Astrocyte (in vitro differentiated cells and primary cell): ENCODE measurements at regions not wholly inside any gene's neighbourhood (a gene's known extent, or its start where the extent isn't known, plus 50 kb on each side); places are given as distances from the start of the nearest gene placed in this dataset.

Experiments used
- DNase-seq: peaks from one replicate; pipeline ENCODE4 v3.0.0-alpha.2; 2010; ENCODE audit warnings: low read depth
- FAIRE-seq: peaks from 2 replicates; lab custom pipeline; 2011; peaks lifted over from hg19 to GRCh38; lab: Jason Lieb, UNC
- H2AFZ ChIP-seq: 2 replicates; pipeline ENCODE4 v1.6.0; 2012; ENCODE audit warnings: low read depth, low read length, inconsistent platforms
- H3K27ac ChIP-seq: 2 replicates; pipeline ENCODE4 v1.5.1; 2011; ENCODE audit warnings: low read depth, low read length, inconsistent platforms
- H3K27me3 ChIP-seq: 2 replicates; pipeline ENCODE4 v1.6.0; 2011; ENCODE audit warnings: low read length, inconsistent platforms; ENCODE audit not compliant: insufficient read depth
- H3K36me3 ChIP-seq: 2 replicates; pipeline ENCODE4 v1.5.1; 2011; ENCODE audit warnings: low read length, inconsistent platforms; ENCODE audit not compliant: insufficient read depth
- H3K4me1 ChIP-seq: 2 replicates; pipeline ENCODE4 v1.5.1; 2011; ENCODE audit warnings: low read length, inconsistent platforms; ENCODE audit not compliant: insufficient read depth
- H3K4me2 ChIP-seq: 2 replicates; pipeline ENCODE4 v1.6.0; 2012; ENCODE audit warnings: low read length, inconsistent platforms
- H3K4me3 ChIP-seq: 2 replicates; pipeline ENCODE4 v1.5.1; 2011; ENCODE audit warnings: low read depth, mild to moderate bottlenecking, low read length, inconsistent platforms; ENCODE audit not compliant: insufficient read depth
- H3K79me2 ChIP-seq: 2 replicates; pipeline ENCODE4 v1.6.0; 2012; ENCODE audit warnings: mild to moderate bottlenecking, low read length, inconsistent platforms; ENCODE audit not compliant: insufficient read depth
- H3K9ac ChIP-seq: 2 replicates; pipeline ENCODE4 v1.6.0; 2012; ENCODE audit warnings: mild to moderate bottlenecking, low read length, inconsistent platforms
- H3K9me3 ChIP-seq: 2 replicates; pipeline ENCODE4 v1.5.1; 2012; ENCODE audit warnings: low read depth, mild to moderate bottlenecking, low read length, inconsistent platforms; ENCODE audit not compliant: insufficient read depth
- H4K20me1 ChIP-seq: 2 replicates; pipeline ENCODE4 v1.6.0; 2012; ENCODE audit warnings: low read length, inconsistent platforms; ENCODE audit not compliant: insufficient read depth
- H3K27ac Mint-ChIP-seq: one replicate; pipeline ENCODE4 v1.8.0; 2021; ENCODE audit warnings: mild to moderate bottlenecking, mixed read lengths; ENCODE audit not compliant: unreplicated experiment
- H3K27me3 Mint-ChIP-seq: one replicate; pipeline ENCODE4 v1.8.0; 2021; ENCODE audit warnings: low read depth, mixed read lengths; ENCODE audit not compliant: unreplicated experiment
- H3K36me3 Mint-ChIP-seq: one replicate; pipeline ENCODE4 v1.8.0; 2021; ENCODE audit warnings: low read depth, mixed read lengths; ENCODE audit not compliant: unreplicated experiment
- H3K4me1 Mint-ChIP-seq: one replicate; pipeline ENCODE4 v1.8.0; 2021; ENCODE audit warnings: low read depth, mixed read lengths; ENCODE audit not compliant: unreplicated experiment
- H3K4me3 Mint-ChIP-seq: one replicate; pipeline ENCODE4 v1.8.0; 2021; ENCODE audit warnings: mild to moderate bottlenecking, moderate library complexity, mixed read lengths; ENCODE audit not compliant: unreplicated experiment
- H3K9me3 Mint-ChIP-seq: one replicate; pipeline ENCODE4 v1.8.0; 2021; ENCODE audit warnings: mild to moderate bottlenecking, mixed read lengths; ENCODE audit not compliant: unreplicated experiment
- EZH2 ChIP-seq: IDR thresholded peaks from 2 replicates; pipeline ENCODE4 v1.6.1; 2012; ENCODE audit warnings: mild to moderate bottlenecking, low read length, inconsistent platforms; ENCODE audit not compliant: insufficient read depth
- TF ChIP-seq, protein P1 (sequence below): IDR thresholded peaks from 2 replicates; pipeline ENCODE4 v1.5.1; 2011; ENCODE audit warnings: low read depth, mild to moderate bottlenecking, inconsistent platforms, low read length, moderate library complexity; ENCODE audit not compliant: insufficient read depth

DNA sequence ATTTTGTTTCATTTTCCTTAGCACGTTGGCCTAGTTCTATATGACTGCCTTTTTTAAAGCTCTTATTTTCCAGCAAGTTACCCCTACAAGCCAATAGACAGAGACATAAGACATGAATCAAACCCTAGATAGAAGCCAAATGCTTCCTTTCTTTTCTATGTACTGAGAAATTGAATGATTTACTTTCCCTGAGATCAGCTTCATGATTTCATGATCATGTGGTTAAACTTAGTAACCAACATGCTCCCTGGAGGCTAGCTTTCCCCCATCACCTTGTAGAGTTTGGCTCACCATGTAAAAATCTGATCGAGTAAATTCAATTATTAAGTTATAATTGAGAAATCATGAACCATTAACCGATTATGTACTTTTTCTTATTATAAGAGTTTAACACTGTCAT, 148.1 kb upstream of the LRIG3 start:
- no peaks in the 10 kb centered on the region for H3K27me3 Mint-ChIP-seq
- H4K20me1 ChIP-seq: no peaks in the 10 kb centered on the region
- peaks cover 32% of the 10 kb centered on the region for H3K4me1 ChIP-seq
- FAIRE-seq: no peak
- H3K9me3 ChIP-seq: no peaks in the 10 kb centered on the region
- no peak overlapping the region for H2AFZ ChIP-seq
- no peak overlapping the region for H3K4me3 ChIP-seq
- no peak overlapping the region for H3K9ac ChIP-seq
- H3K27me3 ChIP-seq: no peaks in the 10 kb centered on the region
- H3K79me2 ChIP-seq: no peaks in the 10 kb centered on the region
- H3K36me3 Mint-ChIP-seq: no peaks in the 10 kb centered on the region
- TF ChIP-seq, protein P1, sequence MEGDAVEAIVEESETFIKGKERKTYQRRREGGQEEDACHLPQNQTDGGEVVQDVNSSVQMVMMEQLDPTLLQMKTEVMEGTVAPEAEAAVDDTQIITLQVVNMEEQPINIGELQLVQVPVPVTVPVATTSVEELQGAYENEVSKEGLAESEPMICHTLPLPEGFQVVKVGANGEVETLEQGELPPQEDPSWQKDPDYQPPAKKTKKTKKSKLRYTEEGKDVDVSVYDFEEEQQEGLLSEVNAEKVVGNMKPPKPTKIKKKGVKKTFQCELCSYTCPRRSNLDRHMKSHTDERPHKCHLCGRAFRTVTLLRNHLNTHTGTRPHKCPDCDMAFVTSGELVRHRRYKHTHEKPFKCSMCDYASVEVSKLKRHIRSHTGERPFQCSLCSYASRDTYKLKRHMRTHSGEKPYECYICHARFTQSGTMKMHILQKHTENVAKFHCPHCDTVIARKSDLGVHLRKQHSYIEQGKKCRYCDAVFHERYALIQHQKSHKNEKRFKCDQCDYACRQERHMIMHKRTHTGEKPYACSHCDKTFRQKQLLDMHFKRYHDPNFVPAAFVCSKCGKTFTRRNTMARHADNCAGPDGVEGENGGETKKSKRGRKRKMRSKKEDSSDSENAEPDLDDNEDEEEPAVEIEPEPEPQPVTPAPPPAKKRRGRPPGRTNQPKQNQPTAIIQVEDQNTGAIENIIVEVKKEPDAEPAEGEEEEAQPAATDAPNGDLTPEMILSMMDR: no peak
- TF ChIP-seq EZH2: no peak
- no peaks in the 10 kb centered on the region for H3K36me3 ChIP-seq
- peak overlapping the region; percentile 98 for H3K27ac Mint-ChIP-seq
- no peak overlapping the region for H3K4me3 Mint-ChIP-seq
- H3K27ac ChIP-seq: no peak overlapping the region
- DNase-seq: no peak
- no peak overlapping the region for H3K4me2 ChIP-seq
- H3K4me1 Mint-ChIP-seq: peaks cover 43% of the 10 kb centered on the region
- H3K9me3 Mint-ChIP-seq: peaks cover 2% of the 10 kb centered on the region

DNA sequence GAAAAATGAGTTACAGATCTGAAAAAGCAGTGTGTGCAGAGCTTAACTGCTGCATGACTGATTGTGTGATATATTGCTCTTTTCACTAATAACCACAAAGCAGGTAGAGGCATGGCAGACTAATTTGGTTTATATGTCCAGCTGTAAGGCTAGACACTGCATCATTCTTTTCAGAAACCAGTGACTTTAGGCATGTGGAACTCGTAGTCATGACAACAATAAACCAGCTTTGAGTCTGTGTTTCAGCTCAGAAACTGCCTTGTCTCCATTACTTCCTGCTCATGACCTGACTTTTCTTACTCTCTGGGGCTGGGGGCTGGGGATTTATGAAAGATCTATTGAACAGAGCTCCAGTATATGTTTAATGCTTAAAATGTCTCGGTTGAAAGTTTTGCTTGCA, 146.8 kb upstream of the LRIG3 start:
- FAIRE-seq: peak; percentile 50

DNA sequence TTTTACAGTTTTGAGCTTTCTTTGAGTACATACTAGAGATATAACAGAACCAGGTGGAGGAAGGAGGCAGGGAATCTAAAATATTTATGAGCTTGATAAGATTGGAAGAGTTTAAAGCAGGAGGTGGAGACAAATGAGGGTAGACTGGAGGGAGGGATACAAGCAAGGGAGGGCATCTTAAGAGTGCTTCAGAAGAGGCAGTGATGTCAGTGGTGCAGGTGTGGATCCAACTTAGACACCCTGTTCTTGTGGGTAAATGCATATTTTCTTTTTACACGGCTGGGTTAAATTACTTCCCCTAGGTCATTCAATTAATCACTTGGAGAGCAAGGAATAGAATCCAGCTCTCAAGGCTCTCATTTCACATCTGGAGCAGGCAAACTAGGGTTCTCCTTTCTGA, 146.1 kb upstream of the LRIG3 start:
- no peak for FAIRE-seq
- H3K4me2 ChIP-seq: peak overlapping the region; percentile 62
- DNase-seq: peak; percentile 91
- H3K9ac ChIP-seq: no peak overlapping the region
- H3K36me3 ChIP-seq: no peaks in the 10 kb centered on the region
- peaks cover 32% of the 10 kb centered on the region for H3K4me1 ChIP-seq
- Mint-ChIP-seq H3K27ac (peak overlapping the region; percentile 98), H3K36me3 (no peaks in the 10 kb centered on the region), H3K4me1 (peaks cover 42% of the 10 kb centered on the region), H3K4me3 (no peak overlapping the region), H3K27me3 (no peaks in the 10 kb centered on the region), H3K9me3 (peaks cover 2% of the 10 kb centered on the region)
- no peak overlapping the region for H2AFZ ChIP-seq
- H3K27ac ChIP-seq: peak overlapping the region; percentile 74
- H3K27me3 ChIP-seq: no peaks in the 10 kb centered on the region
- TF ChIP-seq, protein P1: no peak
- no peak for TF ChIP-seq EZH2
- H3K9me3 ChIP-seq: no peaks in the 10 kb centered on the region
- no peaks in the 10 kb centered on the region for H4K20me1 ChIP-seq
- no peaks in the 10 kb centered on the region for H3K79me2 ChIP-seq
- H3K4me3 ChIP-seq: no peak overlapping the region

More for the DNA sequence above, 146.8 kb upstream of the LRIG3 start:
- H3K27me3 Mint-ChIP-seq: no peaks in the 10 kb centered on the region
- peak; percentile 96 for DNase-seq
- Histone ChIP-seq H3K4me1 (peaks cover 32% of the 10 kb centered on the region), H3K79me2 (no peaks in the 10 kb centered on the region), H3K9me3 (no peaks in the 10 kb centered on the region), H3K27me3 (no peaks in the 10 kb centered on the region), H4K20me1 (no peaks in the 10 kb centered on the region), H3K4me2 (peak overlapping the region; percentile 62), H3K36me3 (no peaks in the 10 kb centered on the region), H3K27ac (peak overlapping the region; percentile 74), H3K4me3 (no peak overlapping the region), H3K9ac (no peak overlapping the region), H2AFZ (peak overlapping the region; percentile 2)
- peak overlapping the region; percentile 98 for H3K27ac Mint-ChIP-seq
- peak overlapping the region; percentile 34 for H3K4me3 Mint-ChIP-seq
- peaks cover 2% of the 10 kb centered on the region for H3K9me3 Mint-ChIP-seq
- no peak for TF ChIP-seq EZH2
- TF ChIP-seq, protein P1: no peak
- H3K4me1 Mint-ChIP-seq: peaks cover 47% of the 10 kb centered on the region
- no peaks in the 10 kb centered on the region for H3K36me3 Mint-ChIP-seq
